K562 (cell line): ENCODE measurements at regions not wholly inside any gene's neighbourhood (a gene's known extent, or its start where the extent isn't known, plus 50 kb on each side); places are given as distances from the start of the nearest gene placed in this dataset.

ENCODE experiments used
- ATAC-seq: fragments of 200-7000 bp; cut with Tn5 transposase; 3 replicates; pipeline ENCODE4 v1.9.1; 2020; ENCODE audit warnings: moderate library complexity
- BruUV-seq: library from RNA; stranded (reverse); fragments of 400-500 nt; replicated peaks from 2 replicates; lab custom pipeline; 2021; lab: Mats Ljungman, UMichigan
- CTCF ChIA-PET: fragments of 300-600 bp; formaldehyde crosslinking; extraction: SDS; loops from one replicate; lab custom pipeline; 2021; ENCODE audit warnings: low intra/inter-chr PET ratio; lab: Yijun Ruan, JAX
- POLR2A ChIA-PET: fragments of 300-600, 350-650 bp; sonication (Branson Sonifier 250); formaldehyde crosslinking; extraction: SDS; loops from one replicate; lab custom pipeline; 2021; ENCODE audit warnings: antibody characterized with exemption, inconsistent platforms; lab: Yijun Ruan, JAX
- DNase-seq, 4 experiments: peaks; one replicate each; pipeline versions ENCODE4 v3.0.0 to v3.0.0-alpha.2; 2011 to 2018; ENCODE audit warnings: low spot score in 3 of 4, mixed read lengths in 3 of 4; ENCODE audit errors: extremely low read depth in 1 of 4
- FAIRE-seq: peaks from 2 replicates; lab custom pipeline; 2011; peaks lifted over from hg19 to GRCh38; lab: Jason Lieb, UNC
- H2AFZ ChIP-seq: 2 replicates; pipeline ENCODE4 v1.6.0; 2011; ENCODE audit warnings: low read depth, low read length, control low read depth, inconsistent platforms
- H3K27ac ChIP-seq: fragments of 200-600 bp; 3 replicates; pipeline ENCODE4 v1.8.0; 2011; ENCODE audit warnings: low read depth, mild to moderate bottlenecking, control low read depth, inconsistent platforms, low read length, moderate library complexity, mixed read lengths; ENCODE audit errors: extremely low read depth
- H3K27me3 ChIP-seq, 2 experiments: fragments of 300-600 bp in 1 of 2; 2 replicates in 1 of 2; 3 replicates in 1 of 2; pipeline versions ENCODE4 v1.6.0 to v1.8.0; 2011; ENCODE audit warnings: inconsistent platforms in 2 of 2, low read length in 2 of 2, mild to moderate bottlenecking in 1 of 2, mixed read lengths in 1 of 2, moderate library complexity in 1 of 2; ENCODE audit not compliant: control insufficient read depth in 2 of 2, insufficient read depth in 2 of 2
- H3K36me3 ChIP-seq: fragments of 300-600 bp; 3 replicates; pipeline ENCODE4 v1.8.0; 2011; ENCODE audit warnings: mild to moderate bottlenecking, low read length, inconsistent platforms; ENCODE audit not compliant: control insufficient read depth, insufficient read depth
- H3K4me1 ChIP-seq, 2 experiments: fragments of 200-600 bp in 1 of 2; replicated peaks in 1 of 2; 2 replicates in 1 of 2; 3 replicates in 1 of 2; pipeline versions ENCODE4 v1.5.1 to v1.8.0; 2011; ENCODE audit warnings: inconsistent platforms in 2 of 2, low read length in 2 of 2, mild to moderate bottlenecking in 1 of 2, mixed read lengths in 1 of 2, moderate library complexity in 1 of 2; ENCODE audit not compliant: control insufficient read depth in 2 of 2, insufficient read depth in 2 of 2
- H3K4me2 ChIP-seq: 2 replicates; pipeline ENCODE4 v1.6.1; 2011; ENCODE audit warnings: low read length, control low read depth, inconsistent platforms, mixed read lengths; ENCODE audit not compliant: insufficient read depth
- H3K4me3 ChIP-seq: fragments of 200-600 bp; sonication (generic), shearing (Covaris generic); 2 replicates; pipeline ENCODE4 v1.5.1; 2016; ENCODE audit warnings: control low read depth, inconsistent platforms
- H3K79me2 ChIP-seq: fragments of 200-600 bp; 3 replicates; pipeline ENCODE4 v1.8.0; 2011; ENCODE audit warnings: low read length, inconsistent platforms; ENCODE audit not compliant: control insufficient read depth, insufficient read depth
- H3K9ac ChIP-seq, 2 experiments: 2 replicates each; pipeline versions ENCODE4 v1.6.0 to v1.6.1; 2011; ENCODE audit warnings: low read depth in 2 of 2, low read length in 2 of 2, control low read depth in 1 of 2, inconsistent platforms in 1 of 2, mild to moderate bottlenecking in 1 of 2, mixed read lengths in 1 of 2; ENCODE audit not compliant: insufficient read depth in 1 of 2
- H3K9me1 ChIP-seq: one replicate; pipeline ENCODE4 v1.6.0; 2011; ENCODE audit warnings: inconsistent platforms, mild to moderate bottlenecking, low read length, moderate library complexity; ENCODE audit not compliant: control insufficient read depth, insufficient read depth
- H3K9me3 ChIP-seq: replicated peaks from 2 replicates; pipeline ENCODE4 v1.5.1; 2011; ENCODE audit warnings: low read depth, low read length, inconsistent platforms; ENCODE audit not compliant: control insufficient read depth, insufficient read depth
- H4K20me1 ChIP-seq: replicated peaks from 2 replicates; pipeline ENCODE4 v1.6.1; 2011; ENCODE audit warnings: low read length, inconsistent platforms, mixed read lengths; ENCODE audit not compliant: control insufficient read depth, insufficient read depth
- AFF1 ChIP-seq, 2 experiments: fragments of 450-650 bp; IDR thresholded peaks; 2 replicates each; pipeline ENCODE4 v1.6.1; 2018; ENCODE audit warnings: mild to moderate bottlenecking in 2 of 2, low read depth in 1 of 2; ENCODE audit not compliant: partially characterized antibody in 2 of 2
- CCAR2 ChIP-seq: fragments of 200-400 bp; formaldehyde crosslinking; IDR thresholded peaks from 2 replicates; pipeline ENCODE4 v1.6.1; 2017; ENCODE audit warnings: mild to moderate bottlenecking, low read depth, low read length
- CEBPG ChIP-seq, 3 experiments: fragments of 200-800 bp in 1 of 3; sonication (Bioruptor generic) in 1 of 3; sonication (generic) in 1 of 3; formaldehyde crosslinking in 1 of 3; IDR thresholded peaks in 2 of 3; conservative IDR thresholded peaks in 1 of 3; 2 replicates each; pipeline versions ENCODE4 v1.6.1 to v1.8.0; 2016 to 2022; ENCODE audit warnings: missing compliant biosample characterization in 2 of 3, missing genetic modification characterization in 2 of 3, mild to moderate bottlenecking in 1 of 3, missing genetic modification reagents in 1 of 3
- EP300 ChIP-seq: IDR thresholded peaks from 2 replicates; pipeline ENCODE4 v1.6.1; 2012; ENCODE audit warnings: low read length, improper control_type of control experiment
- HNRNPK ChIP-seq: fragments of 200-400 bp; formaldehyde crosslinking; IDR thresholded peaks from one replicate; pipeline ENCODE4 v1.6.1; 2018; ENCODE audit warnings: mild to moderate bottlenecking, low read depth, low read length; ENCODE audit not compliant: poor library complexity, severe bottlenecking
- SIN3A ChIP-seq, 2 experiments: fragments of 150-350 bp in 1 of 2; IDR thresholded peaks; 2 replicates each; pipeline ENCODE4 v1.6.1; 2011 to 2016; ENCODE audit warnings: borderline replicate concordance in 2 of 2, low read depth in 2 of 2, low read length in 2 of 2, mild to moderate bottlenecking in 2 of 2, moderate library complexity in 2 of 2; ENCODE audit not compliant: control insufficient read depth in 1 of 2
- ZBTB2 ChIP-seq: fragments of 450-650 bp; IDR thresholded peaks from 2 replicates; pipeline ENCODE4 v1.6.1; 2016; ENCODE audit warnings: antibody characterized with exemption
- ZFP91 ChIP-seq: sonication (generic); formaldehyde crosslinking; IDR thresholded peaks from 2 replicates; pipeline ENCODE4 v1.8.0; 2022; ENCODE audit warnings: mild to moderate bottlenecking, missing genetic modification reagents
- ZNF280A ChIP-seq: fragments of 450-650 bp; IDR thresholded peaks from 2 replicates; pipeline ENCODE4 v1.6.1; 2018; ENCODE audit warnings: mild to moderate bottlenecking, low read depth; ENCODE audit not compliant: partially characterized antibody
- ZNF282 ChIP-seq: sonication (generic); formaldehyde crosslinking; IDR thresholded peaks from 2 replicates; pipeline ENCODE4 v1.8.1; 2023; ENCODE audit warnings: missing genetic modification reagents
- WGBS: fragments of 100-300 bp; shearing (Covaris generic); methylation state at CpG from one replicate; pipeline ENCODE4 v1.1.6; 2016; ENCODE audit warnings: low coverage, mixed read lengths; ENCODE audit not compliant: insufficient coverage; ENCODE audit errors: missing lambda C conversion rate; 5-methylcytosine and 5-hydroxymethylcytosine counted together
- in situ Hi-C: fragments of 300-500 bp; cut with MboI; formaldehyde crosslinking; loops from 4 replicates; pipeline ENCODE4 v1.15.0; 2018; ENCODE audit warnings: inconsistent platforms, mixed read lengths
- intact Hi-C: fragments of 100-400 bp; cut with micrococcal nuclease; formaldehyde crosslinking; loops from 2 replicates; pipeline ENCODE4 v1.14.2; 2022

DNA sequence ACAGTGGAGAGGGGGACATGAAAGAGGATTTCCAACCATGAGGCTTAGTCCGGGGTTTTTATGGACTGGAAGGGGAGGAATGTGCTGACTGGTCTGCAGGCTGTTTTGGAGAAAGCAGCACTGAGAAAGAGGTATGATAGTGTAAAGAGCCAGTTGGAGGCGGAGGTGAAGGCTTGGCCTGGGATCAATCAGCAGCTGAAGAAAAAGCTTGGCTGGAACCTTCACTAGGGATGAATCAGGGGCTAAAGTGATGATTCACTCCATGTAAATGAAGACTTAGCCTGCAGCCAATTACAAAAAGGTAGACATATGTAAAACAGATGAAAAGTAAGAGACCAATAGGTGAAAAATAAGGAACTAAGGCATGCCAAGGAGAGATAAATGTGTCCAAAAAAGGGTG, 1382.6 kb downstream of the GATA3 start:
- POLR2A ChIA-PET, result no interaction called here
- TF ChIP-seq CEBPG (CRISPR knock-in tag; IDR thresholded peaks at IDR 0.05) (no peak), CEBPG (tag; conservative IDR thresholded peaks at IDR 0.05 in 1 of 2, IDR thresholded peaks at IDR 0.05 in 1 of 2) (no peak), ZNF282 (no peak), CCAR2 (no peak), AFF1 (IDR thresholded peaks at IDR 0.05; ENCODE audit: low read depth in 1 of 2, partially characterized antibody in 2 of 2) (no peak), ZBTB2 (no peak), SIN3A (IDR thresholded peaks at IDR 0.05; ENCODE audit: borderline replicate concordance in 2 of 2, control insufficient read depth in 1 of 2, low read depth in 2 of 2, low read length in 2 of 2) (no peak), EP300 (no peak), HNRNPK (no peak), ZFP91 (no peak), ZNF280A (no peak)

More for the DNA sequence above, 1382.6 kb downstream of the GATA3 start:
- FAIRE-seq (no peak), ATAC-seq (no peak), DNase-seq (no peak)
- Histone ChIP-seq H3K79me2 (no peaks in the 10 kb centered on the region), H3K9ac (no peak overlapping the region), H3K4me3 (no peak overlapping the region), H3K4me1 (no peaks in the 10 kb centered on the region), H3K9me3 (no peaks in the 10 kb centered on the region; the same call in 1 of the 2 replicates), H2AFZ (no peak overlapping the region), H3K27ac (no peak overlapping the region), H3K9me1 (no peaks in the 10 kb centered on the region), H4K20me1 (no peaks in the 10 kb centered on the region), H3K27me3 (no peaks in the 10 kb centered on the region), H3K36me3 (no peaks in the 10 kb centered on the region), H3K4me2 (no peak overlapping the region)
- intact Hi-C loops, result no loop called here
- CTCF ChIA-PET, result no interaction called here
- BruUV-seq, result no TSS peak
- in situ Hi-C loops, result no loop called here
- WGBS, result 0% methylated on average over 2 of the region's 2 CpGs
